ENCODE measurements at regions not wholly inside any gene's neighbourhood (a gene's known extent, or its start where the extent isn't known, plus 50 kb on each side); places are given as distances from the start of the nearest gene placed in this dataset.
"Not testable (repeated sequence)": the region's sequence is repeated elsewhere in the genome, so short reads cannot be mapped to it uniquely, and the experiment has no call there.

DNA sequence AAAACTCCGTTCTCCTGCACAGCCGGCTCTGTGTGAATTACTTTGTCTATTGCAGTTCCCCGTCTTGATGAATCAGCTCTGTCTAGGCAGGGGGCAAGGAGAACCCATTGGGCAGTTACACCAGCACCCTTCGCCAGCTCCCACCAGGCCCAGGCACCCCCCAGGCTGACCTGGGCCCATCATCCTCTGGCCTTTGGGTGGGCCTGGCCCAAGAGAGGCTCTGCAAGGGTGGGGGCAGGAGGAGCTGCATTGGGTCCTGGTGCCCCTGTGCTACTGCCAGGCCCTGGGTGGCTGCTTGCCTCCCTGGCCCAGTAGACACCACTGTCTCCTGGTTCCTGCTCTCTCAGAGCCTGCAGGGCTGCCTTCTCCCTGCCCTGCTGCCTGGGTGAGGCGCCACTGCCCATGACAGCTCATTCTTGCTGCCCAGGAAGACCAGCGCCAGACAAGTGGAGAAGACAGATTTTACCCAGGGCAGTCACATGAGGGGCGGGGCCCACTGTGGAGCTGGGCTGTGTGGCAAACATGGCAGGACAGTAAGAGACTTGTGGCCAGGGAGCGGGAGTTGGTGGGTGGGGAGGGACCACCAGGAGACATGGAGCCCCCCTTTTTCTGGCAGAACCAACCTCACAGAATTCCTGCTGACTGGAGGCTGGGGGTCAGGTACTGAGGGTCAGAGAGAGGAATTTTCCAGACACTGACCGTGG lies 67.2 kb downstream of the MRPL36 start:
- DNase-seq (ENCODE audit: low spot score in 2 of 2) (no peak), FAIRE-seq (no peak)

GRCh38 chr5:1731855-1732237 lies 67.8 kb downstream of the MRPL36 start:
- DNase-seq (ENCODE audit: low spot score in 2 of 2); FAIRE-seq: not testable (repeated sequence)

DNA sequence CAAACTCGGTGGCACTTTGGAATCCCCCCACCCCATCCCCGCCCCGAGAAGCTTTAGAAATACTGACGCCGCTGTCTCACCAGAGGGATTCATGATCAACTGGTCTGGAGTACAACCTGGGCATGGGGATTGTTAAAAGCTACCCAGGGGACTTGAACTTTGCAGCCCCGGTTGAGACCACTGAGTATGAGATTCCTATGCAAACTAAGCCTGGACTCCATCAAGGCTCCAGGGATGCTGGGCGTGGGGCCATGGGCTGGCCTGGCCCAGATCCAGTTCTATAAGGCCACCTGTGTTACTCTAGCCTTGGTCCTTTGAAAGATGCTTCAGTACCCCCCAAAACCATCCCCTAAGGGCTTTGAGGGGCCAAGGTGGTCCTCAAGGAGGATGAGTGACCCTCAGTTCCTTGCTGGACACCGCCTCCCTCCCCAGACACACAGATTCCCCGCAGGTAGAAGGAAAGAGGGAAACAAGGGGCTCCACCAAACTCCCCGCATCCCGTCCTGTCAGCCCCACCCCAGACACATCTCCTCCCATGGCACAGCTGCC lies 68.5 kb downstream of the MRPL36 start:
- no peak for FAIRE-seq
- no peak for DNase-seq (ENCODE audit: low spot score in 2 of 2)

DNA sequence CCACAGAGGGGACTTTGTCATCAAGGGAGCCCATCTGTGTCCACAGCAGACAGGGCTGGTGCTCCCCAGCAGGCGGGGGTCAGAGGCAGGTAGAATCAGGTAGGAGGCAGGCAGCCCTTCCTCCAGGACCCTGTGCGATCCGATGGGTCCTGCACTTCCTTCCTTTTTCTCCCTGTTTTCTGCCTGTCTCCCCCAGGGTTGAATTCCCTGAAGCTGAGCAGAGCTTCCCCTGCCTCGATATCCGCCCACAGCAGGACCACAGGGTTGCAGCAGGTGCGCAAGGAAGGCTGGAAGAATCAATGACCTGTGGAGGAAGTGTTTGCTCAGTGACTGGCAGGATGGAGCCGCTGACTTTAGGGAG lies 69.2 kb downstream of the MRPL36 start:
- FAIRE-seq (no peak), DNase-seq (ENCODE audit: low spot score in 2 of 2) (no peak)

- FAIRE-seq, result no peak
- DNase-seq (ENCODE audit: low spot score in 2 of 2), result no peak
These were observed 69.8 kb downstream of the MRPL36 start for GRCh38 chr5:1729641-1730486.

DNA sequence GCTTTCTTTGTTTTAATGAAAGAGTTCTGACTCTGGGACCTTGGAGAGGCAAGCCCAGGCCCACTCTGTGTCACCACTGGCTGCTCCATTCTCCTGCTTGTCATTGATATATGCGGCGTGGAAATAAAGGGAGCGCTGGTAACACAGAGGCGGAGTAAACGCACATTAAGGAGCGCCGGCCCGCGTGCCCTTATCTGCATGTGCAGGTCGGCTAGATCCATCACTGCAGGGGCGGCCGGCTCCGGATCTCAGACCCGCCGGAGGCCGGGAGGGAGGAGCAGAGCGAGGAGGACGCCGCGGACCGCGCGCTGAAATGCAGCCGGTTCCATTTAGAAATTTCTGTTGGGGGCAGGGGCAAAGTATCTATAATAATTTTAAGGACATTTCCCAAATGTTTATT lies 70.8 kb downstream of the MRPL36 start:
- FAIRE-seq (no peak), DNase-seq (ENCODE audit: low spot score in 2 of 2) (no peak)

DNA sequence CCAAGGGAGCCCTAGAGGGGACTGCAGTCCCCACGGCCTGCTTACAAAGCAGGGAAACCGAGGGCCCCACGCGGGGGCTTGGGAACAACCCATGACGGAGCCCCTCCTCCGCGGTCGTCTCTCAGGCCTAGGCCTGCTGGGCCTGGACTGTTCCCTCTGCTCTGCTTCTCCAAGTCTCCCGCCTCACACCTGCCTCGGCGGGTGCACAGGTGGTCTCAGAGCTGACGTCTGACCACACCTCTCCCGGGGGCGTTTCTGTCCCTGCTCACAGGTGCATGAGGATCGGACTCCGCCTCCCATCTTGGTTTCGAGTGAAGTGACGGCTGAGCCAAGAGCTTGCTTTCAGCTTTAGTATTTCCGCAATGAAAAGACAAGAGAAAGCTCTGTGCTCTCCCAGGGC lies 72.1 kb downstream of the MRPL36 start:
- FAIRE-seq (no peak), DNase-seq (ENCODE audit: low spot score in 2 of 2) (no peak)

DNA sequence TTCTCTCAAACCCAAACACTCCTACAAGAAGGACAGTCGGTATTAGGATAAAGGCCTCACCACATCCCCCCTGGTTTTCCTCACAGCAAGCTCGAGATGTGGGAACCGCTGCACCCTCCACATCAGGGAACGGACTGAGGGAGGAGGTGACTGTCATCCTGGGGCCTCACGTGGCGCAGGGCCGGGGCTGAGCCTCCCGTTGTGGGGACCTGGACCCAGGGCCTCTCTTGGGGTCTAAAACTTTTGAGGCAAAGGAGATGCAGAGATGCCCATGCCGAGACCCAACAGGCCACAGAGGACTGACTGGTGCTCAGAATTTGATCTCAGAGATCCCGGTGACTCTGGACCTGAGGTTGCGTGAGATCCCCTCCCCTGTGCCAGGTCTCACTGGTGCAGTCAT lies 72.7 kb downstream of the MRPL36 start:
- FAIRE-seq, result no peak

GRCh38 chr5:1726469-1726865 lies 73.2 kb downstream of the MRPL36 start:
- DNase-seq (ENCODE audit: low spot score in 2 of 2), result no peak

More for the DNA sequence above, 72.7 kb downstream of the MRPL36 start:
- DNase-seq (ENCODE audit: low spot score in 2 of 2), result no peak

DNA sequence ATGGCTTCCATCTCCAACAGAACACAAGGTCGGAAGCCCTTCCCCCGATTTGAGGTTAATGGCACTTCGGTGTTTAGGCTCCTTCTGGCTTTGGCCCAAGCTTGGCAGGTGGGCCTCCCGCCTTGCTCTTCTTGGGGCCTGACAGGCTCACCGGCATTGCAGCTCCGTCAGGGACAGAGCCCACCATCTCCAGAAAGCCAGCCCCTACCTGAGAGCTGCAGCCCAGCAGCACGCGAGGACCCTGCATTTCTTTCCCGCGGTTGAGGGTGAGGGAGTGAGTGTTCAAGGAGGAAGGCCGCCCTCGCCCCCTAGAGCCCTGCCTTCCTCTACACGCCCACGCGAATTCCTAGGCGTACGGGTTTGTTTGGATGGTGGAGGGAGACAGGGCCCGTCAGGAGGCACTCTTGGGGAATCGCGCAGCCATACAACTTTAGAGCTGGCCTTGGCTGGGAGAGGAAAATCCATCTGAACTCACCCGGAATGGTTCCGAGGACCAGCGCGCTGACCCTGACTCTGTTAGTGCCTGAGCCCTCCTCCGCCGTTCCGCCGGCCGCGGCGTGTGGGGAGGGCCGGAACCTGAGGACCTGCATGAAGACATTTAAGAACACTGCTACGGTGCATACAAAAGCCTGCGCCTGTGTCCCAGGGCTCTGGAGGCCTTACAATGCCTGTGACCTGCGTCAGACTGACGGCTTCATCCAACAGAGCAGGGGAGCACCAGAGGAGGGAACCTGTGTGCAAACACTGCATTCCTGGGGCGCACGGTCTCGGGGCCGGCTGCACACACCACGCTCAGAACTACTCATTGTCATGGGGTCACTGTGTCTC lies 73.8 kb downstream of the MRPL36 start:
- no peak for DNase-seq (ENCODE audit: low spot score in 2 of 2)
- FAIRE-seq, result no peak

More at GRCh38 chr5:1726469-1726865, 73.2 kb downstream of the MRPL36 start:
- FAIRE-seq, result no peak

- DNase-seq (ENCODE audit: low spot score in 2 of 2) (no peak), FAIRE-seq (no peak)
These were observed 74.6 kb downstream of the MRPL36 start for GRCh38 chr5:1724822-1725602.

GRCh38 chr5:1723957-1724821 lies 75.4 kb downstream of the MRPL36 start:
- DNase-seq (ENCODE audit: low spot score in 2 of 2), result no peak
- FAIRE-seq, result no peak

DNA sequence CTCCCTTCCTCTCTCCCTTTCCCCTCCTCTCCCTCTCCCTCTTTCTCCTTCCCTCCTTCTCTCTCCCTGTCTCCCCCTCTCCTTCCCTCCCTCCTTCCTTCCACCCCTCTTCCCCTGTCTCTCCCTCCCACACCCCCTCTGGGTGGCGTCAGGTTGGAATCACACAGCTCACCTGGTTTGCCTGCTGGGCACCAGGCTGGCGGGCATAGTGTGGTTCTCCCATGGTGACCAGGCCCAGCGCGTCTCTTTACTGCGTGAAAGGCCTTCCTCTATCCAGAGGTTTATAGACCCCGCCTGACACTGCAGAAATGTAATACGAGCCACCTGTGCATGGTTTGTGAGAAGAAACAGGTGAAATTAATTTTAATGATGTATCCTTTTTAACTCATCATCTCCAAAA lies 76.2 kb downstream of the MRPL36 start:
- DNase-seq (ENCODE audit: low spot score in 2 of 2), result no peak

DNA sequence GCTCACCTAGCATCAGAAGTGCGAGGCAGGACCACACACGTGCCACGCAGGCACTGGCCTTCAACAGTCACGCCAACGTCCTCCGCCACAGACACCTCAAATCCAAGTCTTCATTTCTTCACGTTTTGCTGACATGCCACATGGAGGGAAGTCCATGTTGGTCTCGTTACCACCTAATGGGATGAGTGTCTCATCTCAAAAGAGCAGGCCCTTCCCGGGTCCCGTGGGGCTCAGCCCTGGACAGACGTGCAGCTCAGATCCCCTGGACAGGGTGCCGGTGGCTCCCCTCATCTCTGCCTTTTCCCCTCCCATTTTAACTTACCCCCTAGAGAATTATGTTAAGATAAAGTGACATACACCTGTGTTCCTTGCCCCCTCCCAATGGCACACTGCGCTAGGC lies 76.8 kb downstream of the MRPL36 start:
- no peak for FAIRE-seq

More for the DNA sequence above, 76.2 kb downstream of the MRPL36 start:
- no peak for FAIRE-seq

DNA sequence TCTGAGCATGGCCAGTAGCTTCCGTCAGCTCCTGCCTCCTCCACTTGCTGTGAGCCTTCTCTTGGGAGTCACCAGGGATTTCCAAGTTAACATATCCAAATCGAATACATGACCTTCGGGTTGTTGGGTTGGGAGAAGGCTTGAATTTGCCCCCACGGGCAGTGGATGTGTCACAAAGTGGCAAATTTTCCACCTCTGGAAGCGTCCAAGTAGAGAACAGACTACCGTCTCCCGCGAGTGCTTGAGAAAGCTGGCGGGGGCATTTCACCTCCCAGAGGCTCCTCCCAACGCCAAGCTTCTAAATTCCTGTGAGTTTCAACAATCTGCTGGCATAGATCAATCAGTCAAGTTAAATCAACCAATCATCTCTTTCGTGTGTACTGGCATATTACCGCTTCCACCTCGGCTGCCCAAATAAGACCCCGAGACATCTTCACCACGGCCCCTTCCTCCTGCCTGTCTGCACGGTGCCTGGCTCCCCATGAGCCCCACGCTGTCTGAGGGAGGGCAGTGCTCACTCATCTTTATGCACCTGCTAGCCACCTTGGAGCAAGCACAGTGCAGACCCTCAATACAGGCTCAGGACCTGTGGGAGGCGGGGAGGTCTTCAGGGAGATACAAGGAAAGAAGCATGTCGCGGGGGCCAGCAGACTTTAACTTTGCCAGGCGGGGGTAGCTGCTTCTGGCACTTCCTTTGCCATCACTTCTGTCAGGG lies 79.1 kb downstream of the MRPL36 start:
- DNase-seq (ENCODE audit: low spot score in 2 of 2) (no peak), FAIRE-seq (no peak)

More for the DNA sequence above, 76.8 kb downstream of the MRPL36 start:
- DNase-seq (ENCODE audit: low spot score in 2 of 2), result no peak

- DNase-seq (ENCODE audit: low spot score in 2 of 2) (no peak), FAIRE-seq (no peak)
These were observed 79.8 kb downstream of the MRPL36 start for GRCh38 chr5:1719860-1720259.

DNA sequence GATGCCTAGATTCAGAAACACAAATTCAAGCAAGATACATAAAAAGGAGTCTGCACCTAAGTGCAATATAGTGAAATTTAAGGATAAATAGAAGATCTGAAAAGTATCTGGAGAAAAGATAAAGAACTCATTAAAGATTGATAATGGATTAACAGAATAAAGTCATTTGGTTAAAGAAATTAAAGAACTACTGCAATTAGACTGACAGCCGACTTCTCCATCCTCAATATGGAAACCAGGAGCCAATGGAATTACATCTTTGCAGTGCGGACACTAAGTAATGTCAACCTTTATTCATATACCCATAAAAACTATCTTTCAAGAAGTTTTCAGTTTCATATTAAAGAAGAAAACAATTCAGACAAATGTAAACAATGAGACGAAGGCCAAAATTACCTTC lies 81.0 kb downstream of the MRPL36 start:
- DNase-seq (ENCODE audit: low spot score in 2 of 2), result no peak
- FAIRE-seq, result no peak

DNA sequence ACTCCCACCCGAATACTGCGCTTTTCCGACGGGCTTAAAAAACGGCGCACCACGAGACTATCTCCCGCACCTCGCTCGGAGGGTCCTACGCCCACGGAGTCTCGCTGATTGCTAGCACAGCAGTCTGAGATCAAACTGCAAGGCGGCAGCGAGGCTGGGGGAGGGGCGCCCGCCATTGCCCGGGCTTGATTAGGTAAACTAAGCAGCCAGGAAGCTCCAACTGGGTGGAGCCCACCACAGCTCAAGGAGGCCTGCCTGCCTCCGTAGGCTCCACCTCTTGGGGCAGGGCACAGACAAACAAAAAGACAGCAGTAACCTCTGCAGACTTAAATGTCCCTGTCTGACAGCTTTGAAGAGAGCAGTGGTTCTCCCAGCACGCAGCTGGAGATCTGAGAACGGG lies 89.5 kb downstream of the MRPL36 start:
- DNase-seq (ENCODE audit: low spot score in 2 of 2); FAIRE-seq: not testable (repeated sequence)

Measured in frontal cortex (tissue), 3 donors.